ENCODE measurements at regions not wholly inside any gene's neighbourhood (a gene's known extent, or its start where the extent isn't known, plus 50 kb on each side); places are given as distances from the start of the nearest gene placed in this dataset.

DNA sequence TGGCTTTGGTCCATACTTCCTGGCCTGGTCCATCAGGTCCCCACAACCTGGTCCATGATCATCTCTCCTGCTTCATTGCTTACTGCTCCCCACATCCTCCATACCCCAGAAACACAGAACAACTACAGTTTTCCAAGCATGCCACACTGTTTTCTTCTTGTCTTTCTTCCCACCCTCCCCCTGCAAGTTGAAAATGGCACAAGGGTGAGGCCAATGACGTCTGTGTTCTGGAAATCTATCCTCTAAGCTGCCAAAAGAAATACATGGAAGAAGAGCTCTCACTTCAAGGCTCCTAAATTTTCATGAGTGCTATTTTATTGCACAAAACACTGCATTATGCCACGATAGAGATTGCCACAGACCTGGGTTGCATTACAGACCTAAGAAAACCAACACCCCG, 404.4 kb downstream of the VPS13C start:
- no peak for DNase-seq (ENCODE audit: extremely low spot score)
- no peak for TF ChIP-seq TARDBP (IDR thresholded peaks at IDR 0.05)
- no peak for TF ChIP-seq L3MBTL2 (conservative IDR thresholded peaks at IDR 0.05)
- no peak for TF ChIP-seq ELF4 (IDR thresholded peaks at IDR 0.05)
- no peak for TF ChIP-seq FOXK2 (IDR thresholded peaks at IDR 0.05)
- TF ChIP-seq ARNT (IDR thresholded peaks at IDR 0.05) = no peak
- TF ChIP-seq HDGF (IDR thresholded peaks at IDR 0.05; ENCODE audit: borderline replicate concordance) = no peak
- no peak for TF ChIP-seq LEF1 (IDR thresholded peaks at IDR 0.05; ENCODE audit: borderline replicate concordance)
- TF ChIP-seq SUZ12 (IDR thresholded peaks at IDR 0.05) = no peak
- TF ChIP-seq, protein P1, sequence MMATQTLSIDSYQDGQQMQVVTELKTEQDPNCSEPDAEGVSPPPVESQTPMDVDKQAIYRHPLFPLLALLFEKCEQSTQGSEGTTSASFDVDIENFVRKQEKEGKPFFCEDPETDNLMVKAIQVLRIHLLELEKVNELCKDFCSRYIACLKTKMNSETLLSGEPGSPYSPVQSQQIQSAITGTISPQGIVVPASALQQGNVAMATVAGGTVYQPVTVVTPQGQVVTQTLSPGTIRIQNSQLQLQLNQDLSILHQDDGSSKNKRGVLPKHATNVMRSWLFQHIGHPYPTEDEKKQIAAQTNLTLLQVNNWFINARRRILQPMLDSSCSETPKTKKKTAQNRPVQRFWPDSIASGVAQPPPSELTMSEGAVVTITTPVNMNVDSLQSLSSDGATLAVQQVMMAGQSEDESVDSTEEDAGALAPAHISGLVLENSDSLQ (IDR thresholded peaks at IDR 0.05) = no peak
- TF ChIP-seq ZNF384 (IDR thresholded peaks at IDR 0.05) = no peak
- CTCF ChIA-PET = no interaction called here
- POLR2A ChIA-PET = no interaction called here

DNA sequence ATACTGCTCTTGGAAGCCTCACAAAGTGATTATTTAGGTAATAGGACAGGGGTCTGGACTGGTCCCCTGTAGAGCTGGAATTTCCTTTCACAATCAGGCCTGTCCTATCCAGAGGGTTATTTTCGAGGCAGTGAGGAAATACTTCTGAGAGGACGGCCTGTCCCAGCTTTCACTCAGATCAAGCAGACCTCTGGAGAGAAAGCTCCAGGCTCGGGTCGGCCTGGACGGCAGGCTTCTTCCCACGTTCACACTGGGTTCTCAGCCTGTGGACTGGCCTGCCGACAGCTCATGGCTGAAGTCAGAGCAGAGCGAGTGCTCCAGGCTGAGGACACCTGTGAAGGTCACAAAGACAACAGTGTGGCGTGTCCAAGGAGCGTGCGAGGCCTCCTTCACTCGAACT, 405.3 kb downstream of the VPS13C start:
- ChIA-PET CTCF (no interaction called here), POLR2A (no interaction called here)
- no peak for DNase-seq (ENCODE audit: extremely low spot score)
- TF ChIP-seq SUZ12 (IDR thresholded peaks at IDR 0.05) (no peak), BHLHE40 (IDR thresholded peaks at IDR 0.05; ENCODE audit: borderline replicate concordance) (no peak), ZNF384 (IDR thresholded peaks at IDR 0.05) (no peak), ELF4 (IDR thresholded peaks at IDR 0.05) (no peak), NFRKB (IDR thresholded peaks at IDR 0.05) (no peak), FOXM1 (IDR thresholded peaks at IDR 0.05; ENCODE audit: borderline replicate concordance) (no peak), LEF1 (IDR thresholded peaks at IDR 0.05; ENCODE audit: borderline replicate concordance) (no peak), FOXK2 (IDR thresholded peaks at IDR 0.05) (no peak), CTBP1 (IDR thresholded peaks at IDR 0.05; ENCODE audit: borderline replicate concordance) (no peak), SP1 (IDR thresholded peaks at IDR 0.05) (no peak), HDGF (IDR thresholded peaks at IDR 0.05; ENCODE audit: borderline replicate concordance) (no peak), L3MBTL2 (conservative IDR thresholded peaks at IDR 0.05) (no peak), FOXA1 (IDR thresholded peaks at IDR 0.05) (no peak), ARNT (IDR thresholded peaks at IDR 0.05) (no peak), TARDBP (IDR thresholded peaks at IDR 0.05) (no peak)
- TF ChIP-seq, protein P1 (IDR thresholded peaks at IDR 0.05) = no peak

DNA sequence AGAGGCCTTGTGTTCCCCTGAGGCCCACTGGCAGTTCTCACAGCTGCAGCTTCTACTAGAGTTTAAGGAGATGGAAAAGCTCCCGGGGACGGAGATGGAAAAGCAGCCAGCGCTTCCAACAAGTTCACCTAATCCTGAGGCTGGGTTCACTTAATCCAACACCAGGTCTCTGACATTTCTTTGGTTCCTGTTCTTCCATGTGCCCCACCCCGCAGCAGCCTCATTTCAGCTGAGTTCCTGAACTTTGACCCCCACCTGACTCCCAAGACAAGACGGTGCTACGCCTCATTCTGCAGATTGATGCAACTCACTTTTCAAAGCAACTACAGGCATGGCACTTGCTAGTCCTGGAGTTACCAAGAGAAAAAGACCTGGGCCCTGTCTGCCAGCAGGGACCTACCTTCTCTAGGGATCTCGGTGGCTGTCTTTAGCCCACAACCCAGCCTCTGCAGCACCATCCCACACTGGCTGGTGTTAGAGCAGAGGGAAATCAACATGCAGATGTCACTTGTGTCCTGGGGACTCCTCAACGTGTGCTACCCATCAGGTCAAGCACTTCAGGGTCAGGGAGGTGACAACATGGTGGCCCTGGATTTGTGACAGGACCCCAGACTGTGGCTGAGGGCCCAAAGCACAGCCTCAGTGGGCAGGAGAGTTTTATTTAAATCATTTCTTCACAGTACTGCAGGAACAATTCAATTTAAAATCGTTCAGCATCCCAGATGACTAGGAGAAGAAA, 406.1 kb downstream of the VPS13C start:
- no peak for DNase-seq (ENCODE audit: extremely low spot score)
- ChIA-PET CTCF (no interaction called here), POLR2A (no interaction called here)
- TF ChIP-seq ARNT (IDR thresholded peaks at IDR 0.05) (no peak), SP1 (IDR thresholded peaks at IDR 0.05) (no peak), FOXA1 (IDR thresholded peaks at IDR 0.05) (no peak), BHLHE40 (IDR thresholded peaks at IDR 0.05; ENCODE audit: borderline replicate concordance) (no peak), SUZ12 (IDR thresholded peaks at IDR 0.05) (no peak)

DNA sequence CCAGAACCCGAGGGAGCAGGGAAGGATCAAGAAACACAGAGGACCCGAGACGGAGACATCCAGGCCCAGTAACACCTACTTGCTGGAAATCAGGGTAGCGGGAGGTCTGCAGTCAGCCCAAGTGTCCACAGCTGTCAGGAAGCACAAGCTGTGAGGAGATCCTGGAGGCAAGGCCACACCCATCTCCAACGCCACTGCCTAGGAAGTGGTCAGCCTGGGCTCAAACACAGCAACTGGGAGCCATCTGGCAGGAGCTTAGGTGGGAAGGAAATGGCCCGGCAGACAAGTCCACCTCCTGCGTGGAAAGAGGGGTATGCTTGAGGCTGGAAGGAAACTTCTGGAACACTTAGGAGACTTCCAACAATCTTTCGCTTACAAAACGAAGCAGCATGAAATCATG, 407.1 kb downstream of the VPS13C start:
- POLR2A ChIA-PET = no interaction called here
- TF ChIP-seq ELF4 (IDR thresholded peaks at IDR 0.05) (no peak), FOXK2 (IDR thresholded peaks at IDR 0.05) (no peak), HDGF (IDR thresholded peaks at IDR 0.05; ENCODE audit: borderline replicate concordance) (no peak), SP1 (IDR thresholded peaks at IDR 0.05) (no peak), L3MBTL2 (conservative IDR thresholded peaks at IDR 0.05) (no peak), FOXA1 (IDR thresholded peaks at IDR 0.05) (no peak), TARDBP (IDR thresholded peaks at IDR 0.05) (no peak), CTBP1 (IDR thresholded peaks at IDR 0.05; ENCODE audit: borderline replicate concordance) (no peak), ARNT (IDR thresholded peaks at IDR 0.05) (no peak)
- TF ChIP-seq, protein P1 (IDR thresholded peaks at IDR 0.05) = no peak
- CTCF ChIA-PET = no interaction called here
- DNase-seq (ENCODE audit: extremely low spot score) = no peak

DNA sequence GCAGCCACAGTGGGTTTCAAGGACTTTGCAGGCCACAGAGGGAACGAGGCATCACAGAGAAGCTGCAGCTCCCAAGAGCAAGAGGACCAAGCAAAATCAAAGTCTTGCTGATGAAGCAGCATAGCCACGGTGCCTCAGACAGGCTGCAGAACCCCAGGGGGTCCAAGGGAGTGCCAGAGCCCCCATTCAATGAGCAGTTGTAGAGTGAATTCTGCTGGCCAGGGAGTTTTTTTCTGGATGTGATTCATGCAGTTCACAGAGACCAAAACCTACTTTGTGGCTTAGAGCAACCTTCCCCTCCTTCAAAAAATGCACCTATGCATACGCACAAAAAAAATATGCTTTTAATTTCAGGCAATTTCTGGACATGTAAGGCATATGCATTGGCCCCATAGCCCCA, 409.0 kb downstream of the VPS13C start:
- CTCF ChIA-PET = no interaction called here
- no peak for TF ChIP-seq FOXK2 (IDR thresholded peaks at IDR 0.05)
- TF ChIP-seq SP1 (IDR thresholded peaks at IDR 0.05) = no peak
- TF ChIP-seq ARNT (IDR thresholded peaks at IDR 0.05) = no peak
- no peak for TF ChIP-seq TARDBP (IDR thresholded peaks at IDR 0.05)
- TF ChIP-seq BHLHE40 (IDR thresholded peaks at IDR 0.05; ENCODE audit: borderline replicate concordance) = no peak
- no peak for TF ChIP-seq L3MBTL2 (conservative IDR thresholded peaks at IDR 0.05)
- no peak for TF ChIP-seq NFRKB (IDR thresholded peaks at IDR 0.05)
- no peak for TF ChIP-seq SUZ12 (IDR thresholded peaks at IDR 0.05)
- TF ChIP-seq, protein P1 (IDR thresholded peaks at IDR 0.05) = no peak
- TF ChIP-seq ZNF384 (IDR thresholded peaks at IDR 0.05) = no peak
- TF ChIP-seq HDGF (IDR thresholded peaks at IDR 0.05; ENCODE audit: borderline replicate concordance) = no peak
- no peak for TF ChIP-seq LEF1 (IDR thresholded peaks at IDR 0.05; ENCODE audit: borderline replicate concordance)
- TF ChIP-seq CTBP1 (IDR thresholded peaks at IDR 0.05; ENCODE audit: borderline replicate concordance) = no peak
- no peak for TF ChIP-seq FOXM1 (IDR thresholded peaks at IDR 0.05; ENCODE audit: borderline replicate concordance)
- TF ChIP-seq FOXA1 (IDR thresholded peaks at IDR 0.05) = no peak
- no peak for DNase-seq (ENCODE audit: extremely low spot score)
- POLR2A ChIA-PET = no interaction called here

DNA sequence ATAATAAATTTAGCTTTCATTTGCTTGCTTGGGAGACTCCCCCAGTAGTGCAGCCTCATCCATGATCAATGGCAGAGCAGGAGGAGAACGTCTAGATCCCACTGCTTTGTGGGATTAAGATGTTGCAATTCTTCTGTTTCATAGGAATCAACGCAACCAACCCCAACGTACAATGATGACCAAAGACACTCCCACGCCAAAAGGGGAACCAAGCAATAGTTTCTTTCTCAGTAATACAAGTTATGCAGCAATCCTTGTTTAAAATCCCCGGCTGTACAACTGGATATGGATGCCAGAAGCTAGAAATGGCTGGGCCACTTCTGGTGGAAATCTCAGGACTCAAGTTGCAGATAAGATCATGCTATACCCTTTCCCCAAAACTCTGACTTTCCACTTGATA, 411.2 kb downstream of the VPS13C start:
- DNase-seq (ENCODE audit: extremely low spot score) = no peak
- no peak for TF ChIP-seq FOXK2 (IDR thresholded peaks at IDR 0.05)
- no peak for TF ChIP-seq CTBP1 (IDR thresholded peaks at IDR 0.05; ENCODE audit: borderline replicate concordance)
- TF ChIP-seq BHLHE40 (IDR thresholded peaks at IDR 0.05; ENCODE audit: borderline replicate concordance) = no peak
- TF ChIP-seq FOXA1 (IDR thresholded peaks at IDR 0.05) = no peak
- TF ChIP-seq LEF1 (IDR thresholded peaks at IDR 0.05; ENCODE audit: borderline replicate concordance) = no peak
- TF ChIP-seq ZNF384 (IDR thresholded peaks at IDR 0.05) = no peak
- no peak for TF ChIP-seq SP1 (IDR thresholded peaks at IDR 0.05)
- ChIA-PET CTCF (no interaction called here), POLR2A (no interaction called here)

All from HEK293T (cell line).